HepG2 (cell line): ENCODE measurements at regions not wholly inside any gene's neighbourhood (a gene's known extent, or its start where the extent isn't known, plus 50 kb on each side); places are given as distances from the start of the nearest gene placed in this dataset.

ENCODE experiments used
- EZH2 ChIP-seq: conservative IDR thresholded peaks from 2 replicates; pipeline ENCODE4 v1.6.1; 2012; ENCODE audit warnings: mild to moderate bottlenecking, low read depth, low read length, moderate library complexity
- SIN3A ChIP-seq: IDR thresholded peaks from 2 replicates; pipeline ENCODE4 v1.6.1; 2011; ENCODE audit warnings: low read depth, mild to moderate bottlenecking, control low read depth, low read length, borderline replicate concordance
- SNAPC2 ChIP-seq: sonication (generic); formaldehyde crosslinking; IDR thresholded peaks from 2 replicates; pipeline ENCODE4 v1.8.1; 2022; ENCODE audit warnings: mild to moderate bottlenecking, missing genetic modification reagents
- ZZZ3 ChIP-seq: sonication (generic); formaldehyde crosslinking; IDR thresholded peaks from 2 replicates; pipeline ENCODE4 v1.4.0; 2020; ENCODE audit warnings: missing genetic modification reagents, mild to moderate bottlenecking, borderline replicate concordance

DNA sequence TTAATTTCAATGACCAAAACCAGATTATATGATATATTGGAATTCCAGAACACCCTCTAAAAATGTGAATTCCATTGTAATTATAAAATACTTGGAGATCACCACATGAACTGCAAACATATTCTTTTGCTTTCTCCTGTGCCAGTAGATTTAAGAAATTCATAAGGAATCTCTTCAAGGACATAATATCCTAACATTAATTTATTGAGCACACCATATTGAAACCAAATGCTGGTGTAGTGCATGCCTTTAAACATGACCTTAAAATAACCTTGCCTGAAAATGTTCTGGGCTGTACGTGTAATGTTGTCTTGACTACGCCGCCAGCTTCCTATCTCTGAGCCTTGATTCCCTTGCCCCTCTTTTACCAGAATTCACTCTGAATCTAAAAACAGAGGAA is 205.0 kb upstream of the ACTBL2 start:
- no peak for TF ChIP-seq EZH2
- no peak for TF ChIP-seq SNAPC2 (CRISPR knock-in tag)
- TF ChIP-seq ZZZ3 (CRISPR knock-in tag), result no peak
- no peak for TF ChIP-seq SIN3A
